ENCODE measurements at regions not wholly inside any gene's neighbourhood (a gene's known extent, or its start where the extent isn't known, plus 50 kb on each side); places are given as distances from the start of the nearest gene placed in this dataset.
"Not testable (repeated sequence)": the region's sequence is repeated elsewhere in the genome, so short reads cannot be mapped to it uniquely, and the experiment has no call there.

- DNase-seq (ENCODE audit: low spot score): no peak
These were observed 150.7 kb downstream of the BRD1 start for GRCh38 chr22:49676783-49677494.

- no peak for DNase-seq (ENCODE audit: low spot score)
These were observed 151.4 kb downstream of the BRD1 start for GRCh38 chr22:49676230-49676629.

GRCh38 chr22:49674479-49675050 is 153.1 kb downstream of the BRD1 start:
- DNase-seq (ENCODE audit: low spot score): no peak

GRCh38 chr22:49673048-49673447 is 154.6 kb downstream of the BRD1 start:
- no peak for DNase-seq (ENCODE audit: low spot score)

GRCh38 chr22:49672014-49672516 is 155.6 kb downstream of the BRD1 start:
- no peak for DNase-seq (ENCODE audit: low spot score)

GRCh38 chr22:49671331-49672013 is 156.2 kb downstream of the BRD1 start:
- no peak for DNase-seq (ENCODE audit: low spot score)

- no peak for DNase-seq (ENCODE audit: low spot score)
These were observed 157.0 kb downstream of the BRD1 start for GRCh38 chr22:49670456-49671330.

- DNase-seq (ENCODE audit: low spot score): not testable (repeated sequence)
These were observed 157.7 kb downstream of the BRD1 start for GRCh38 chr22:49669969-49670455.

GRCh38 chr22:49669427-49669968 is 158.2 kb downstream of the BRD1 start:
- not testable (repeated sequence) for DNase-seq (ENCODE audit: low spot score)

GRCh38 chr22:49668402-49668801 is 159.3 kb downstream of the BRD1 start:
- no peak for DNase-seq (ENCODE audit: low spot score)

GRCh38 chr22:49667236-49667635 is 160.4 kb downstream of the BRD1 start:
- no peak for DNase-seq (ENCODE audit: low spot score)

GRCh38 chr22:49666146-49666809 is 161.4 kb downstream of the BRD1 start:
- no peak for DNase-seq (ENCODE audit: low spot score)

- no peak for DNase-seq (ENCODE audit: low spot score)
These were observed 162.8 kb downstream of the BRD1 start for GRCh38 chr22:49664891-49665290.

GRCh38 chr22:49664371-49664881 is 163.2 kb downstream of the BRD1 start:
- no peak for DNase-seq (ENCODE audit: low spot score)

- no peak for DNase-seq (ENCODE audit: low spot score)
These were observed 163.8 kb downstream of the BRD1 start for GRCh38 chr22:49663823-49664222.

GRCh38 chr22:49663311-49663711 is 164.4 kb downstream of the BRD1 start:
- DNase-seq (ENCODE audit: low spot score): no peak

- no peak for DNase-seq (ENCODE audit: low spot score)
These were observed 165.0 kb downstream of the BRD1 start for GRCh38 chr22:49662681-49663080.

GRCh38 chr22:49660794-49661781 is 166.6 kb downstream of the BRD1 start:
- DNase-seq (ENCODE audit: low spot score): no peak

GRCh38 chr22:49660321-49660720 is 167.4 kb downstream of the BRD1 start:
- DNase-seq (ENCODE audit: low spot score): no peak

- no peak for DNase-seq (ENCODE audit: low spot score)
These were observed 167.8 kb downstream of the BRD1 start for GRCh38 chr22:49659924-49660315.

All from putamen (tissue), 1 donor.